Renal cortical epithelial cell (primary cell): ENCODE measurements at regions not wholly inside any gene's neighbourhood (a gene's known extent, or its start where the extent isn't known, plus 50 kb on each side); places are given as distances from the start of the nearest gene placed in this dataset.
A peak's percentile ranks its signal among the peaks of the same experiment; 100 is the strongest.

Experiments
- DNase-seq: peaks from one replicate; pipeline ENCODE4 v3.0.0-alpha.2; 2011; ENCODE audit warnings: low read depth

DNA sequence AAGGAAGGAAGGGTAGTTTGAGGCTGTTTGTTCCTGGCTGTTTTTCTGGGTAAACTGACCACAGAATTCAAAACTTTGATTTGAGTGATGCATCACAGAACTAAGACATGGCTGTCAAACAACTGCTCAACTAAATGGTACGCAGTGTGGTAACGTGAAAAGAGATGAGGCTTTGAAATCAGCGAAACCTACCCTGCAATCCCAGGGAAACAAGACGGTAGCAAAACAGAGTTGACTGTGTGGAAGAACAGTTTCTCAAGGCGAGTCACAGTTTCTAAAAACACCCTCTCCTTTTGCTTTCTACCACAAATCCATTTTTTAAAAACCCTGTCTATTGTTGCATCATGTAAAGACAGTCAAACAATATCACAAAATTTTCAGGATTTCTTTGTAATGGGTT is 156.0 kb upstream of the MAF start:
- no peak for DNase-seq

DNA sequence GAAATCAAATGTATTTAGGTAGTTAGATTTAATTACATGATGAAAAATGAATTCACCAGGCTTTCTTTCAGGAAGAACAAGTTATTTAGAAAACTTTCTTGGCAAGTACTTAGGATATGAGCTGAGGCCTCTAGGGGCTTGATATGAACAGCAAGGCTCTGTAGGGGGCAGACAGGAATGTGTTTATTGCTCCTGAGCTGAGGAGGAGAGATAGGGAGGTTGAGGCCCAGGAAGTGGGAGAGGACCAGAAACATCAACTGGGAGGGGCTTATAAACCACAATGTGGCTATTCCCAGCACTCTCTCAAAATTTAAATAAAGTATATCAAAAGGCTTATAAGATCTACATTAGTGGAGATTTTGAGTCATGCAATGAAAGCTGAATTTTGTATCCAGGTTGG is 154.0 kb upstream of the MAF start:
- DNase-seq: no peak

DNA sequence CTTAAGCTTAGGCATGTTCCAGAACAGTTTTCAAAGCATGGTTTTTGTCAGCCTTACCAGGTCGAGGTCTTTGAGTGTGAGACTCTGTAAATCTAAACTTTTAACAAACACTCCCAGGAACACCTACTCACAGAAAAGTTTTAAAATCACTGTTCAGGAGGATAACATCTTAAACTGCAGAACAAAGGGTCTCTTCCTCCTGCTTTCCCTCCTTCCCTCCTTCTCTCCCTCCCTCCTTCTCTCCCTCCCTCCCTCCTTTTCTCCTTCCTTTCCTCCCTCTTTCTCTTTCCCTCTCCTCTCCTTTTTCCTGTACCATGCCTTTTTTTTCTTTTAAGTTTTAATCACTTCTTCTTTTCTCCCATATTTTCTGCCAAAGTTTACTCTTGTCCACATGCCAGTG is 153.5 kb upstream of the MAF start:
- DNase-seq: no peak

DNA sequence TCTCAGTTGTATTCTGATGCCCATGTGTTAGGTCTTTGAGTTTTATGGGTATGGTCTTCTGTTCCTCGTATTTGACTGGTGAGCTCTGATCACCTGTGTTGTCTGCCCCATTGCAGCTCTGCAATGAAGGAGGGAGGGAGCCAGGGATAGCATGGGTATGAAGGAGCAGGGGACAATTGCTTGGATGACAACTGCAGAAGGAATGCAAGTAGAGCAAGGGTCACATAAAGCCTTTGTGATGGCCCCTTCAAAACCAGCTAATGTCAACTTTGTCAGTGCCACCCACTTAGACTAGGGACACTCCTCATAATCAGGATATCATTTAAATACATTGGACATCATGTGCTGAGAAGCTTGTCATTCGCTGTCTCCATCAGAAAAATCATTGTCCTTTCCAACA is 152.7 kb upstream of the MAF start:
- no peak for DNase-seq

DNA sequence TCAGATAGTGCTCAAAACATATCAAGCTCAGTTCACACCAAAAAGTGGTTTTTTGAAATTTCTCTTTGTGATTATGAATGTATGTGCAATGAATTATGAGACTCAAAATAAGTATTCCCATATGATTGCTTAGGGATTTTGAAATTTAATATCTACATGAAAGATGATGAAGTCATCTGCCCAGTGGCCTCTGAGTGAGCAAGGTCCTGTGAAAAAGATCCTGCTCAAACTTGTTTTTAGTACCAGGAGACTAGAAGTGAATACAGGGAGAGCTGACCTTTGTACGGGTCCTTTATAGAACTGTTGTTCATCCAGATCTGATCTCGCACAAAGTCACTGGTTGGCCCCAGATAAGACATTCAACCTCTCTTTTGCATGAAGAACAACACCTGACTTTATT is 151.9 kb upstream of the MAF start:
- no peak for DNase-seq

DNA sequence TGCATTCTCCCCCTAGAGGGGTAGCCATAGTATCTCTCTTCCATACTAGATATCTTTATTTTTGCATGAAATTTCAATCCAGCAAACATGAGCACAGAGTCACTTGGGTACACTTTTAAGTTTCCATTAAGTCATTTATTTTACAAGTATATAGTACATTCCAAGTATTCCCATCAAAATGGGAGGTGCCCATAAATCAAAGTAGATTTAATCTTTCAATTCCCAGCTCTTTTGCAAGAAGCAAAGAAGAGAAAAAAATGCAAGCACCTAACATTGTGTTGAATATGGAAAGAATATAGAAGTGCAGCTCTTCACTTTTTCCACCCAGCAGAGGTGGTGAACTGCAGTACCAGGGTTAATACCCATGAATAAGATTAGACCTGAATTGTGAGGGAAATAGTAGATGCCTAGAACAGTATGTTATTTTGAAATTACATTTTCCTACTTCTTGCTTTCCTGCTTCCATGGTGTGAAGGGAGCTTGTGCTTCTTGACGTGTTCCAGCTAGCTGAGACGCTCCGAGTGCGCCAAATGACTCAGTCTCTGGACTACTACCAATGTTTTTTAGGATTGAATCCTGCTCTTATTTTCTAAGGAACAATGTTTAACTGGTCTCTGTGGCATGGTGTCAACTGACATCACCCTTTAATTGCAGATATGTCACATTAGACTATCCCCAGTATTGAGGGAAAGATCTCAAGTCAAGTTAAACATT is 151.1 kb upstream of the MAF start:
- DNase-seq: no peak

DNA sequence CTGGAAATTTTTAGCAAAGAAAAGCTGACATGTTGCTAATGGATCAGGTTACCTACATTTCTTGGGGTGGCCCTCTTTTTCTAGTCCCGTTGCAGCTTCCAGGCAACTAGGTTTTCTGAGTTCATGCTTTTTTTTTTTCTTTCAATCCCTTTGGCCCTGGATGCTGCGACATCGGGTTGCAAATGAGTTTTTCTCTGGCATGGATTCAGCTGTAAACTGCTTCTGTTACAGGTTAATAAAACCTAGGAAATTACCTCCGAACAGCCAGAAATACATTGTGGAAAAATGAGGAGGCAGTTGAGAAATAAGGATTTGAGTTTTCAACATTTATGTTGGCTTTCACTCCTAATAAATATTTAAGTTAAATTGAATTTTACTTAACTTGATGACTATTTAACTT is 149.8 kb upstream of the MAF start:
- DNase-seq: no peak

DNA sequence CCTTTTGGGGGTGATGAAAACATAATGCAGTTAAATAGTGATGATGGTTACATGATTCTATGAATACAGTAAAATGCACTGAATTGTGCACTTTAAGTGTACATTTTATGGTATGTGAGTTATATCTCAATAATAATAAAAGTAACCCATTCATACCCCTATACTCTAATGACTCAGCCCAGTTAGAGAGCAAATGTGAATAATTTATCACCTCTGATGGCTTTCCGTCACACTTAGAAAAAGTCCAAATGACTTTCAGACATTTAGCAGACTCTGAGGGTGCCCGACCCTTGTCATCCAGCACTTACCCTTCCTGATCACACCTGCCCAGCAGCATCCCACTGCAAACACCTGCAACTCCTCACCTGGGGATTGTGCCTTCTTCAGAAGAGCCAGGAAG is 148.1 kb upstream of the MAF start:
- no peak for DNase-seq

DNA sequence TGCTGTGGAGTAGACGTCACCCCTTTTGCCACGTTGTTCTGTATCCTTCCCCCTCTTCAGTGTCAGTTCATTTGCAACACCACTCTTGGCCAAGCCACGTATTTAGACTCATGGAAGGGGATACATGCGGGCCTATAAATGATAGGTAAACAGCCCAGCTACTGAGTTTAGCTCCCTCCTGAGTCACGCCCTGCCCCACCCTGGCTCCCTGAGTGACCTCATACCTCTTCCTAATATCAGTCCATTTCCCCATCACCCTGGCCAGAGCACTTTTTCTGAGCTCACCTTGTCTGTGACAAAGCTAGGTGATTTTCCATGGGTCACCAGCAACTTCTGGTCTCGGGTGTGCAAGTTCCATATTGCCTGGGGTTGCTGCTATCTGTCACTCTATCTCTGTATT is 147.2 kb upstream of the MAF start:
- DNase-seq: no peak

DNA sequence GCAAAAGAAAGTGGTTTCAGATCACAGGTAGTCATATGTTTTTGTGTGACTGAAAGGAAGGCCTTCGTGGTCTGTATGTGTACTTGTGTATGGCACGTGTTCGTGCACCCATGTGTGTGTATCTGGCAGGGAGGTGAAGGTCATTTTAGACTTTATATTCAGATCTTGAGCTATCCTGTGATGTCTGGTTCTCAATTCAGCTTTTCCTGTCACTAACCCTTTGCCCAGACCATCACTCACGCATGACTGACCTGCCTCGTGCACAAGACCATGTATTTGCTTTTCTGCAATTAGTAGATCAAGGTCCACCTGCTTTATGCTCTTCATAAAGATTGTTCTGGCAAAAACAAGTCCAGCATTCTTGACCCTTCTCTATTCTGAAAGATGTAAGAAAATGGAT is 139.7 kb upstream of the MAF start:
- DNase-seq: peak; percentile 17

DNA sequence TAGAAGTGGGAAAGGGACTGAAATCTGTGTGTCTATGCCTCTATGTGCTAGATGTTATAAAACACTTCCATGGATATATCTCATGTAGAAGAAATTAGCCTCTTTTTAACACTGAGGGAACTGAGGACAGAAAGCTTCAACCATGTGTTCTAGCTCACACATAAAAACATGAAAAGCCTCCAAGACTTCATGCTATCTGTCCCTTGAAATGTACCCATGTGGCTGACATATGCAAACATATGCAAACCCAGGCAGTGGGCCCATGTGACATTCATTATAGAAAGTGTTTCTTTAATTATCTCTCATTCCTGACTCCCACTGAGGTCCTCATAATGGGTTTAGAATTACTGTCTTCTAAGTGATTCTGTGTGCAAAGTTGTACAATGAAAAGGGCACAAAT is 134.7 kb upstream of the MAF start:
- DNase-seq: no peak

DNA sequence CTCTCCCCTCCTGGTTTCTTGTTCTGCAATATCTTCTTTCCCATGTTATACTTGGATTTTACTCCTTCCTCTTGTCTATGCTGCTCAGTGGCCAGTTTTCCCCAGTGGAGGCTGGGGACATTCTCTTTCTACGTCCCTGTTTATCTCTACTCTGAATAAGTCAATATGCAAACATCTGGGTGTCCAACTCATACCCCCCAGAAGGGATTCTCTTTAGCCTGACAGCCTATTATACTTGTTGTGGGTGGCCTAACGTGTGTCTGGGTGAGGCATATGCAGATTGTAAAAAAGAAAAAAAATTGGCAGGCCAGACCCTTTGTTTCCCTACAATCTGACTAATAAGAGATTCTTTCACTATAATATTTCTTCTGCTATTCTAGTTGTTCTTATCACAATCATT is 134.2 kb upstream of the MAF start:
- DNase-seq: no peak

DNA sequence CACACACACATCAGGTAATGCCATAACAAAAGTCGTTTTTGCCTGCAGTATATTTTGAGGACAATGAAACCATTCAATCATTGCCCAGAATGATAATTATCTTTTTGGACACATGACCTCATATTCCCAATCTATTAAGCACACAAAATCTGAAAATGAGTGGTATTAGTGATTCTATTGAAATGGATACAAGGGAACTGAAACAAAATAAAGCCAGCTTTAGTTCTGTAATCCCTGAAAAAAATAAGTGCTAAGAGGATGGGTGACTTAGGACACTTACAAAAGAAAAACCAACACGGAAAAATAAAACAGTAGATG is 128.3 kb upstream of the MAF start:
- DNase-seq: no peak

DNA sequence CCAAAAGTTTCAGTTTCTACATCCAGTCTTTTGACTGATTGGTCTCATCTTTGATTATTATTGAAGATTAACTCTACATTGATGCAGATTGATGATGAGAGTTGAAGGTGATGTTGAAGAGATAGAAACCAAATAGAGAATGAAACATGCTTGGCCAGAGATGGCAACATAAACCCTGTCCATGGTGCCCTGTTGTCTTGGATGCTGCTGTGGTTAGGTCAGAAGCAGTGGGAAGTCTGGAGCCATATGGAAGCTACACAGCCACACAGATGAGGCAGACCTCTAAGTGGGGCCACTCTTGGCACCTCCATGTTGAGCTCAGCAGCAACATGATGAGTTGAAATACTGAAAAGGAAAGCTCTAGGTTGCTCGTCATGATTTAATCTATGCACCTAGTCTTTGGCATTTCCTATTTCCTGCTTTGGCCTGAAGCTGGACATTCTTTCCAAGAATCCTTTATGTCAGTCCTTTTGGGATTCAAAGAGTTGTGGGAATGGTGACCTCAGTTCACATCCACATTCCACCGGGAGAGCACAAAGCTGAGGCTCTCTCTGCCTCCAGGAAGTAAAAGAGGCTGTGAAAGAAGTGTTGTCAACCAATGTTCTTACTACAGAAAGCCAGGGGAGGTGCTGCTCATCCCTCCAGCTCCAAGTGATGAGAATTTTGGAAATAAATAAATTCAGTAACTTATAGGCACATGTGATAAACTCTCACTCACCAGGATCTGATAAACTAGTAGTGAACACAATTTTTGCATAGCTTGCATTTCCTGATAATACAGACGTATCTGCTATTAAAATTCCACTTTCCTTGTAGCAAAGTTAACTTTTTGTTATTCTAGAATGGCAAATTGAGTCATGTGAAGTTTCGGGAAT is 127.7 kb upstream of the MAF start:
- DNase-seq: no peak

DNA sequence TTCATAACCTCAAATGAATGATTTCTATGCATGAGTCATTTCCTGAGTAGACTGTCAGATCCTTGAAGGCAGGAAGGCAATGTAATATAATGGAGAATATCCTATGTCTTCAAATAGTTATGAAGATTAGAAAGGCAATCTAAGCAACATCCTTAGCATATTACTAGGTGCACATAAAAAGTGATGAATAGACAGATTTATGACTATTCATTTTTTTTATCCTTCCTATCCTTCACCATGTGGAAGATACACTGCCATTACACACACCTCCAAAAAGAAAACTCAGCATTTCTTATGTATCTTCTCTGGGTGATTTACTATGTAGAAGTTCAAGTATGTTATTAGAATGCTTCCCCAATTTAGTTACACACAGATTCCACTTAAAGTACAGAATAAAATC is 126.4 kb upstream of the MAF start:
- no peak for DNase-seq

DNA sequence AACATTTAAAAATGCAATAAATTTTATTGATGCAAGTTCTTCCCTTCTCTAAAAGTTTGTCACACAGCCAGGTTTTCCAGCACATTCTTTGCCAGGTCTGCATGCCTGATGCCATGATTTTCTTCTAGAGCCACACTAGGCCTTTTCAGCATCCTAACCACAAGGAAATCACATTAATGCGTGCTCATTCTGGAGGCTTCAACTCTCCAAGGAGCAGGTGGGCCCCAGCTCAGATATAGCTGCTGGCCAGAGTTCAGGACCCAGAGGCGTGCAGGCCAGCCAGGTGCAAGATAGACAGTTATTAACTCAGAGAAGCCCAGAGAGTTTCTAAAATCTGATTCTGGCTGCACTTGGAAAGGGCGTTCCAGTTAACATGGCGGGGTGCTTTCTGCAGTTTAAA is 124.5 kb upstream of the MAF start:
- no peak for DNase-seq

DNA sequence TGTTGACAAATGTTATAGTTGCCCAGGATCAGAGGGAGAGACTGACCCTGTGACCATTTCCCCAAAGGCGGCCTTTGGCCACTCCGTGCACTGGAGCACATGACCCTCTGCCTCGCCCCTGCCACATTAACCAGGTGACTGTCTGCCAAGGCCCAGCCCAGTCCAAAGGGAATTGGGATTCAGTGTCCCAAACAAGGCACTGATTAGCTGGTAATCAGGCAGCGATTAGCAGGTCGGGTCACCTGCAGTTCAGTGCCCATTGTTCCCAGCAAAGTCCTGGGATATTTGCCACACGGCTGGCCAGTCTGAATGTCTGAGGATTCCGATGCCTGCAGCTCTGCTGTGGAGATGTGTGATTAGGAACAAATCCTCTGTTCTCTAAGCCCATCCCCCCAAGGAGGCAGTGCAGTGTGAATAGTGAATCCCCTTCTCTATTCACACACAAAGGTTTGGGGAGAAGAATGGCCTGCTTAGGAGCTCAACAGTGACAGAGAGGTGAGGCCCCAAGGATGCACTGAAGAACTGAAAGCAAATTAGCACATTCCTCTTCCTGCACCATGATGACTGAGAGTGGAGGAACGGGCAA is 123.1 kb upstream of the MAF start:
- no peak for DNase-seq

DNA sequence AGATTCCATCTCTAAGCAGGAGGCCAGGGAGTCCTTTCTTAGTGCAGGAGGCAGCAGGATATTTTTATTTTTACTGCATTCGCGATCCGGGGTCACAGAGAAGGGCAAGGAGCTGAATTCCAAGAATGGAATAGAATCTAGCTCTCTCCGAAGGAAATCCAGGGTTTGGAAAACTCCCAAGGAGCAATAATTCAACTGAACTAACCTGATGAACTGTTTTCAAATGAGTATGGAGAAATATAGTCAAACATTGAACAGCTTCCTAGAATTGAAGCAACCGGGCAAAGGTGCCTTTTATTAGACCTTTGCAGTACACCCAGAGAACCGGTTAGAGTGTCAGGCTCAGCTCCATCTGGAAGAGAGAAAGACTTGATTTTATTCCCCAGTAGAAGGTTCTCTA is 120.7 kb upstream of the MAF start:
- peak; percentile 42 for DNase-seq

DNA sequence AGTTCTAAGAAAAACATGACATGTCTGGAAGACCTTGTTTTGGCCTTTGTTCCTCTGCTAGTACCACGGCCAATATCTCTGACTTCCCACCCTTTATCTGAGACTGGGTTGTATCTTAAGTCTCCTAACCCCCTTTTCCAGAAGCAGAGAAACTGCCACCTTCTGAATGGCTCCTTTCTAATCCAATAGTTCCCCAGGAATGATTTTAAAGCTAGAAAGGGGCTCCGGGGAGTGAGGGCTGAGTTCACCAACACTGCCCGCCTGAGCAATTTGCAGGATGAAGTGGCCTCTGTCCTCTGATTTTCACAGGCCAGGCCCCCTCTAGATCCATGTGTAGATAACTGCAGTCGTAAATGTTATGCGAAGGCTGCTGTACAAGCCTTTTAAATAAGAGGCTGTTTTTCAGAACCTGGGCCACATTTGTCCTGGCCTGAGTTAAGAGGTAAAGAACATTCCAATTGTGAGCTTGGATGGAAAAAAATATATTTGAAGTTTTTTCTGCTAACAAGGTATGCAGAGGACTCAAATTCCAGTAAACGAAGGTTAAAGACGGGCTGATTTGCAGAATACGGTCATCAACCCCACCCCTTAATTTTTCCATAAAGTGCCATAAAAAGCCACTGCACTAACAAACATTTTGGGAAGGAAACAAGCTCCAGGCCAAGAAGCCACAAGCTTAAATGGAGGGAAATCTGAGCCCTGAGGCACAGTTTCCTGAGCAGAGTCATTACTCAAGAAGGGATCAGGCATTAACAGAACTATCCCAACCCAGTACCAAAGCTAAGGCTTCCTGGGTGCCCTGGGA is 117.0 kb upstream of the MAF start:
- DNase-seq: peak; percentile 32

DNA sequence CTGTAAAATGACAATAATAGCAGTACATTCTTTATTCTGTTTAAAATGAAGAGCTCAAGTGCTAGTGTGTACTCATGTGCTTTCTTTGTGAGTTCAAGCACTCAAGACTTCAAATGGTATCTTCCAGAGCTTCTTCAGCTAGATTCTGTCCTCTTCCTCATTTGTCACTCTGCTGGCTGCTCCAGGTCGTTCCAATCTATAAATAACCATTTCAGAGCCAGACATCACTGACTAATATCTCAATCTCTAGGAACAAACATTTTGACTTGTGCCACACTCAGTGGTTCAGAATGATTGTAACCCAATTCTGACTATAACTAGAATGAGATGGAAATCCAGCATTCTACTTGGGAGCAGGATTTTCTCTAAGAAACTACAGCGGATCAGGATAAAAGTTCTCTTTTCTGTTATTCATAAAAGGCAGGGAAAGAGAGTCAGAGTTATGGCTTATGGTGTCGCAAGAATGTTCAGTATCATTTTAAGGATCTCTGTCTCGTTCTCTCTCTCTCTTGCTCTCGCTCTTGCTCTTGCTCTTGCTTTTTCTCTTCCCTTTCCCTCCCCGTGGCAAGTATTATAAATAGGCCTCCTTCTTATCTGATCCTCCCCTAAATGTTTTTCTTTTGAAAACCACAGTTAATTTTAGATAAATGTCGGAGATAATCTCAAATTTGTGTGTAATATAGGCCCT is 116.3 kb upstream of the MAF start:
- DNase-seq: no peak

DNA sequence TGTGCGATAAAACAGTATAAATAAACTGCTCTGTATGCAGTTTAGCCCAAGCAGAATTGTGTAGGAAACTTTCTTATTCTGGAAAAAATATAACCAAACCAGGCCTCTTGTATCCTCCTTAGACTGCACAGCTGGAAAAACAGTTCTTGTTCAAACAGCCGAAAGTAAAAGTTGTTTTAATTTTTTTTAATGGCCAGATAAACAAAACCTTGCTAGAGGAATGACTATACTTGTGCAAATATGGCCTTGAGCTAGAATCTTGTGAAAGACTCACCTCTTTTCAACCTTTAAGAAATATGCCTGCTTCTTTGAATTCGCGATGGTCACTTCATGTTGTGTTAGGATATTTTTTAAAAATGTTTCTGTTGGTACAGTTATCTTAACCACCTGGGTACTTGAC is 114.5 kb upstream of the MAF start:
- DNase-seq: peak; percentile 40

DNA sequence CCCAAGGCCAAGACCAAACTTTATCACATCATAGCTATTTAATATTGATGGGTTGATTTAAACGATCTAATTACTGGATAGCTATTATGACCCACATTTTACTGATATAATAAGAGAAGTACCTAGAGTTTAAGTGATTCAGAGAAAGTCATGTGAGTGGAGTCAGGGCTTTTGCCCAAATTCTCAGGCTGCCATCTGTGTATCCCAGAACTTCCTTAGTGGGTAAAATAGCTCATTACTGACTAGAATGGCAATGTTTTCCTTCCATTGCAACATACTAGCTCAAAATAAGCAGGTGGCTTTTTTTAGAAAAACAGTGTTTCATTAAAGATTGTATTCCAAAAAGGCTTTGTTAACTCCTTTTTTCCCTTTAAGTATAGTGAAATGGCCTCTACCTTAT is 113.9 kb upstream of the MAF start:
- DNase-seq: no peak
